CD14-positive monocyte (primary cell): ENCODE measurements at regions not wholly inside any gene's neighbourhood (a gene's known extent, or its start where the extent isn't known, plus 50 kb on each side); places are given as distances from the start of the nearest gene placed in this dataset.

Experiments used
- DNase-seq, 3 donors: peaks; one replicate each; pipeline ENCODE4 v3.0.0-alpha.2; 2011 to 2022
- H2AFZ ChIP-seq: 2 replicates; pipeline ENCODE4 v1.6.0; 2012; ENCODE audit warnings: mild to moderate bottlenecking, low read depth, low read length, inconsistent platforms; ENCODE audit not compliant: insufficient read depth, poor library complexity, severe bottlenecking
- H3K27ac ChIP-seq, 2 donors: 1 replicate in 1 of 2; 2 replicates in 1 of 2; pipeline ENCODE4 v1.5.1; 2012 to 2013; ENCODE audit warnings: low read length in 2 of 2, control low read depth in 1 of 2, inconsistent platforms in 1 of 2, low read depth in 1 of 2, mild to moderate bottlenecking in 1 of 2
- H3K27me3 ChIP-seq, 2 donors: one replicate each; pipeline versions ENCODE4 v1.6.0 to v1.6.1; 2011 to 2013; ENCODE audit warnings: low read length in 2 of 2; ENCODE audit not compliant: control insufficient read depth in 2 of 2, insufficient read depth in 2 of 2
- H3K36me3 ChIP-seq, 2 donors: replicated peaks in 1 of 2; 1 replicate in 1 of 2; 2 replicates in 1 of 2; pipeline versions ENCODE4 v1.5.1 to v1.6.1; 2012 to 2013; ENCODE audit warnings: low read length in 2 of 2, control low read depth in 1 of 2, inconsistent platforms in 1 of 2, mild to moderate bottlenecking in 1 of 2; ENCODE audit not compliant: insufficient read depth in 2 of 2, control insufficient read depth in 1 of 2
- H3K4me1 ChIP-seq, 2 donors: 1 replicate in 1 of 2; 2 replicates in 1 of 2; pipeline versions ENCODE4 v1.5.1 to v1.6.1; 2012 to 2013; ENCODE audit warnings: low read length in 2 of 2, control low read depth in 1 of 2, inconsistent platforms in 1 of 2, mild to moderate bottlenecking in 1 of 2, moderate library complexity in 1 of 2; ENCODE audit not compliant: insufficient read depth in 2 of 2, control insufficient read depth in 1 of 2
- H3K4me2 ChIP-seq: replicated peaks from 2 replicates; pipeline ENCODE3; 2012; ENCODE audit warnings: low read length, moderate library complexity, mild to moderate bottlenecking; ENCODE audit not compliant: poor library complexity, severe bottlenecking; ENCODE audit errors: extremely low read depth
- H3K4me3 ChIP-seq, 3 experiments: fragments of 200-600 bp in 1 of 3; sonication (generic) in 1 of 3; replicated peaks in 1 of 3; 1 replicate in 2 of 3; 2 replicates in 1 of 3; pipeline ENCODE4 v1.5.1; 2011 to 2013; ENCODE audit warnings: low read length in 3 of 3, mild to moderate bottlenecking in 3 of 3, control low read depth in 2 of 3, low read depth in 2 of 3, inconsistent platforms in 1 of 3, moderate library complexity in 1 of 3
- H3K79me2 ChIP-seq: 2 replicates; pipeline ENCODE4 v1.6.0; 2012; ENCODE audit warnings: mild to moderate bottlenecking, control low read depth, inconsistent platforms, low read length, moderate library complexity; ENCODE audit not compliant: insufficient read depth
- H3K9ac ChIP-seq: 2 replicates; pipeline ENCODE4 v1.6.0; 2017; ENCODE audit warnings: low read length, mild to moderate bottlenecking; ENCODE audit not compliant: insufficient read depth, poor library complexity, severe bottlenecking
- H3K9me3 ChIP-seq, 2 donors: replicated peaks in 1 of 2; 1 replicate in 1 of 2; 2 replicates in 1 of 2; pipeline versions ENCODE4 v1.5.1 to v1.6.1; 2012 to 2013; ENCODE audit warnings: low read length in 2 of 2, control low read depth in 1 of 2; ENCODE audit not compliant: control insufficient read depth in 1 of 2, insufficient read depth in 1 of 2
- H4K20me1 ChIP-seq: 2 replicates; pipeline ENCODE4 v1.6.0; 2012; ENCODE audit warnings: mild to moderate bottlenecking, low read length, control low read depth, moderate library complexity; ENCODE audit not compliant: insufficient read depth
- H3K27ac Mint-ChIP-seq, 7 donors: one replicate each; pipeline ENCODE4 v1.8.0; 2020; ENCODE audit warnings: mild to moderate bottlenecking in 7 of 7, mixed read lengths in 7 of 7, moderate library complexity in 6 of 7, inconsistent platforms in 2 of 7
- H3K27me3 Mint-ChIP-seq, 3 donors: one replicate each; pipeline ENCODE4 v1.8.0; 2021 to 2022; ENCODE audit warnings: low read depth in 3 of 3, mild to moderate bottlenecking in 3 of 3, mixed read lengths in 3 of 3, moderate library complexity in 3 of 3, inconsistent platforms in 1 of 3
- H3K36me3 Mint-ChIP-seq, 2 donors: one replicate each; pipeline ENCODE4 v1.8.0; 2020; ENCODE audit warnings: mixed read lengths in 2 of 2, inconsistent platforms in 1 of 2, mild to moderate bottlenecking in 1 of 2
- H3K4me1 Mint-ChIP-seq: one replicate; pipeline ENCODE4 v1.8.0; 2020; ENCODE audit warnings: mild to moderate bottlenecking, mixed read lengths
- H3K4me3 Mint-ChIP-seq, 2 donors: one replicate each; pipeline ENCODE4 v1.8.0; 2020; ENCODE audit warnings: mild to moderate bottlenecking in 2 of 2, mixed read lengths in 2 of 2, moderate library complexity in 1 of 2
- H3K9me3 Mint-ChIP-seq, 7 donors: one replicate each; pipeline ENCODE4 v1.8.0; 2020 to 2022; ENCODE audit warnings: mixed read lengths in 7 of 7, mild to moderate bottlenecking in 6 of 7, moderate library complexity in 6 of 7, inconsistent platforms in 2 of 7
- WGBS: methylation state at CpG from one replicate; pipeline ENCODE4 v1.1.5; 2013; ENCODE audit warnings: missing lambda C conversion rate; ENCODE audit not compliant: insufficient coverage; 5-methylcytosine and 5-hydroxymethylcytosine counted together
- intact Hi-C, 2 donors: fragments of 100-400 bp; cut with micrococcal nuclease; formaldehyde crosslinking; loops; one replicate each; pipeline versions ENCODE4 v1.15.0 to v1.15.1; 2023
- TF ChIP-seq, protein P1 (sequence below): fragments of 200-600 bp; IDR thresholded peaks from one replicate; pipeline ENCODE4 v1.8.0; 2022; ENCODE audit warnings: antibody characterized with exemption, mild to moderate bottlenecking

DNA sequence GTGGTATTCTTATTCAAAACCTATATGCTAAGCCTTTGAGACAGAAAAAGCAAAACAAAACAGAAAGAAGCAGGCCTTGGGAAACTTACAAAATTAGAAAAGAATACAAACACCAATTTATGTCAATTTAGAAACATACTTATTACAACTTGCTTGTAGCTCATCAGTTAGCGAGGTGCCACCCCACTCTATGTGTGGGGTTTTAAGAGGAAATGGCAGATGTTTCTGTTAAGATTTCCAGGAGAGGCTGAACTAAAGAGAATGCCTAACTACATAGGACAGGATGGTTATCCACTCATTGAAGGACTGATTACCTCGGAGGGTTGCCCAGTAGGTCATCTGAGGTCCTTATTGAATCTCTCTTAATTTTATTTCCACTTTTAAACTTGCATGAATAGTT is 302.0 kb downstream of the ETS1 start:
- intact Hi-C loops = loop anchor here in 1 of 2 donors (5.0 kb wide), 1 partner anchor 347 kb away; no protein-coding TSS in a partner anchor
- H3K27ac Mint-ChIP-seq = no peak overlapping the region

GRCh38 chr11:128284634-128285033 is 302.7 kb downstream of the ETS1 start:
- no peaks in the 10 kb centered on the region for H3K27me3 ChIP-seq
- H2AFZ ChIP-seq = no peak overlapping the region
- no peak overlapping the region for H3K9ac ChIP-seq
- no peaks in the 10 kb centered on the region for H3K79me2 ChIP-seq
- no peaks in the 10 kb centered on the region for H3K36me3 ChIP-seq
- intact Hi-C loops = loop anchor here in 1 of 2 donors (5.0 kb wide), 1 partner anchor 348 kb away; no protein-coding TSS in a partner anchor
- H3K4me2 ChIP-seq = no peak overlapping the region
- H3K4me1 ChIP-seq = no peaks in the 10 kb centered on the region
- WGBS = no CpG with 5 or more reads among the region's 4 CpGs
- no peak overlapping the region for H3K27ac Mint-ChIP-seq
- H3K4me1 Mint-ChIP-seq = no peaks in the 10 kb centered on the region
- H3K9me3 ChIP-seq = no peaks in the 10 kb centered on the region
- no peaks in the 10 kb centered on the region for H3K36me3 Mint-ChIP-seq
- H3K9me3 Mint-ChIP-seq = no peaks in the 10 kb centered on the region
- no peaks in the 10 kb centered on the region for H4K20me1 ChIP-seq
- no peak overlapping the region for H3K27ac ChIP-seq
- no peak overlapping the region for H3K4me3 ChIP-seq
- peaks cover 1 to 3% (median 2%) of the 10 kb centered on the region in 3 donors for H3K27me3 Mint-ChIP-seq
- no peak overlapping the region for H3K4me3 Mint-ChIP-seq
- TF ChIP-seq, protein P1, sequence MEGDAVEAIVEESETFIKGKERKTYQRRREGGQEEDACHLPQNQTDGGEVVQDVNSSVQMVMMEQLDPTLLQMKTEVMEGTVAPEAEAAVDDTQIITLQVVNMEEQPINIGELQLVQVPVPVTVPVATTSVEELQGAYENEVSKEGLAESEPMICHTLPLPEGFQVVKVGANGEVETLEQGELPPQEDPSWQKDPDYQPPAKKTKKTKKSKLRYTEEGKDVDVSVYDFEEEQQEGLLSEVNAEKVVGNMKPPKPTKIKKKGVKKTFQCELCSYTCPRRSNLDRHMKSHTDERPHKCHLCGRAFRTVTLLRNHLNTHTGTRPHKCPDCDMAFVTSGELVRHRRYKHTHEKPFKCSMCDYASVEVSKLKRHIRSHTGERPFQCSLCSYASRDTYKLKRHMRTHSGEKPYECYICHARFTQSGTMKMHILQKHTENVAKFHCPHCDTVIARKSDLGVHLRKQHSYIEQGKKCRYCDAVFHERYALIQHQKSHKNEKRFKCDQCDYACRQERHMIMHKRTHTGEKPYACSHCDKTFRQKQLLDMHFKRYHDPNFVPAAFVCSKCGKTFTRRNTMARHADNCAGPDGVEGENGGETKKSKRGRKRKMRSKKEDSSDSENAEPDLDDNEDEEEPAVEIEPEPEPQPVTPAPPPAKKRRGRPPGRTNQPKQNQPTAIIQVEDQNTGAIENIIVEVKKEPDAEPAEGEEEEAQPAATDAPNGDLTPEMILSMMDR = no peak
- DNase-seq = no peak

More for the DNA sequence above, 302.0 kb downstream of the ETS1 start:
- DNase-seq = no peak
- no peaks in the 10 kb centered on the region for H3K79me2 ChIP-seq
- no peaks in the 10 kb centered on the region for H4K20me1 ChIP-seq
- H3K9ac ChIP-seq = no peak overlapping the region
- no peak overlapping the region for H3K4me2 ChIP-seq
- Mint-ChIP-seq H3K9me3 (no peaks in the 10 kb centered on the region), H3K4me1 (peaks cover 3% of the 10 kb centered on the region), H3K4me3 (no peak overlapping the region), H3K27me3 (peaks cover 0 to 2% (median 2%) of the 10 kb centered on the region in 3 donors), H3K36me3 (no peaks in the 10 kb centered on the region)
- H3K36me3 ChIP-seq = no peaks in the 10 kb centered on the region
- no peak overlapping the region for H3K4me3 ChIP-seq
- no peak overlapping the region for H3K27ac ChIP-seq
- TF ChIP-seq, protein P1 = no peak
- no peaks in the 10 kb centered on the region for H3K9me3 ChIP-seq
- H3K27me3 ChIP-seq = no peaks in the 10 kb centered on the region
- peaks cover 0 to 3% of the 10 kb centered on the region in 2 donors for H3K4me1 ChIP-seq
- no peak overlapping the region for H2AFZ ChIP-seq
- WGBS = no CpG with 5 or more reads among the region's 2 CpGs
